GM18508 (cell line): ENCODE measurements at regions not wholly inside any gene's neighbourhood (a gene's known extent, or its start where the extent isn't known, plus 50 kb on each side); places are given as distances from the start of the nearest gene placed in this dataset.
"Not testable (repeated sequence)": the region's sequence is repeated elsewhere in the genome, so short reads cannot be mapped to it uniquely, and the experiment has no call there.

Experiments used
- ATAC-seq: cut with Tn5 transposase; IDR thresholded peaks from one replicate; pipeline ENCODE4 v1.9.1; 2021; ENCODE audit warnings: moderate number of reproducible peaks; ENCODE audit not compliant: insufficient read depth, unreplicated experiment

GRCh38 chr13:50128428-50128931, 113.2 kb downstream of the KCNRG start:
- ATAC-seq: no peak

DNA sequence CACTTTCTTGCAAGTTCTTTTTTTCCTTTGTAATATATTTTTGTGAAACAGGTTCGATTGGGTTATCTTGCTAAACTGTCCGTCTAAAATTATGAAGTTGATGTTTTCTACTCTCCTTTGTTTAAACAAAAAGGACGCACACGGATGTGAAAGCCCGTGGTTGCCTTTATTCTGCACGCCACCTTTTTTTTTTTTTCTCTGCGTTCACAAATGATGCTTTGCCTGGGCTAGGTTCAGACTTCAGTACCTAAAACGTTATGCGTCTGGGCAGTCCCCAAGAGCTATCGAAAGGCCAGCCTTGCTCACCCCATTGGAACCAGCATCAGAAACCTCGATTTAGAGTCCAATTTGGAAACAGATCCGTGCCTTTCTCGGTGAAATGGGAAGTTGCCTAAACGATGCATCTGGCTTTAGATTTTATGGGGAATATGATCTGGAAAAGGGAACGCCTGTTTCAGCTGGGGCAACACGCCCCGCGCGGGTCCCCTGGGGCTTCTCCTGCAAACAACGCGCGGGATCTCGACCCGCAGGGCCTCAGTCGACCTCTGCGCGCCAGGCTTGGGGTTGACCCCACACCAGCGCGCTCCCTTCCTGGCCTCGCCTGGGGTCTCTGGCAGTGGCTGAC, 113.9 kb downstream of the KCNRG start:
- no peak for ATAC-seq

DNA sequence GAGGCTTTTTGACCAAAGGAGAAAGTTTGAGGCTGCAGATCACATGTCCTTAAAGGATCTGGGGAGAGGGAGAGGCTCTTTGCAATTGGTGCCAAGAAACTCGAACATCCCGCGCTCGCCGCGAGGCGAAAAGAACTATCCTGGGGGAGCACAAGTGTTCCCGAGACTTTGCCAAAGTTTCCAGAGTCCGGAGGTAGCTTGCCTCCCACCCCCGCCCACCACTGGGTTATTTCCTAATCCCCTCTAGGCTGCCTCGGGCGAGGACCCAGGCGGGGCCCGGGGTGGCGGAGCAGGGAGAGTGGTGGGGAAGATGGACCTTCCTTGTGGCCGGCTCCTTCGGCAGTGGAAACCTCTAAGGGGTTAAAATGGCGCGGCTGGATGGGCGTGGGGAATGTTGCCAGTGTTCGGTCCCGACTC, 114.5 kb downstream of the KCNRG start:
- ATAC-seq: no peak

DNA sequence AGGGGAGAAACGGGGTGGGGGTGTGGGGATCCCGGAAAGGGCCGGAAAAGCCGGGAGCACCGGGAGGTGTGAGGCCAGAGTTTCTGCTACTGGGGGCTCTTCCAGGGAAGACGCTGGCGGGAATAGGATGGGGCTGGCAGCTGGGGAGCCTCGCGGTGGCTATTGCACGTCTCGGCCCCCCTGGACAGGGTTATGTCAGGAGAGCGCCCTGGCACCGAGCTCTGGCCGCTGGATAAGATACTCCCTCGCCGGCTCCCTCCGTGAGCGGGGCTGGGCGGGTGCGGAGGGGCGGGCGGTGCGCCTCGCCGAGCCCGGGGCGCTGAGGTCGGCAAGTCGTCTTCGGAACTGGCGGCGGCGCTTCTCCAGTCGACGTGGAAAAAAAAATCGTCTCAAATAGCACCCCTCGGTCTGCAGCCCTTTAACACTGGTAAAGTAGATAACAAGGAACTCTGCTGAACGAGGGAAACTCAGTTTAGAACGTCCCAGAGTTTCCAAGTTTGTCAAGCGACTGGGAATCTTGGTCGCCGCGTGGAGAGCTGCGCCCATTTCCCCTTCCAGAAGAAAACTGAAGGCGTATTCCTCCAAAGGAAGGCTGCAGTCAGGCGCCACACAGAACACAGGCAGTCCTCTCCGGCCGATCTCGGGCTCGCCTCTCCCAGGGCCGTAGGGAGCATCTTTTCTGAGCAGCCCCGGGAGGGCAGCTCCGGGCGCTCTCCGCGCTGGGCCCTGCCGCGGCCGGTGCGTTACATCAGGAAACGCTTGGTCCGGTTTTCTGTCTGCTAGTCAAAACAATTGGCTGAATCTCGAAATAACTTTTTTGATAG, 115.1 kb downstream of the KCNRG start:
- no peak for ATAC-seq

DNA sequence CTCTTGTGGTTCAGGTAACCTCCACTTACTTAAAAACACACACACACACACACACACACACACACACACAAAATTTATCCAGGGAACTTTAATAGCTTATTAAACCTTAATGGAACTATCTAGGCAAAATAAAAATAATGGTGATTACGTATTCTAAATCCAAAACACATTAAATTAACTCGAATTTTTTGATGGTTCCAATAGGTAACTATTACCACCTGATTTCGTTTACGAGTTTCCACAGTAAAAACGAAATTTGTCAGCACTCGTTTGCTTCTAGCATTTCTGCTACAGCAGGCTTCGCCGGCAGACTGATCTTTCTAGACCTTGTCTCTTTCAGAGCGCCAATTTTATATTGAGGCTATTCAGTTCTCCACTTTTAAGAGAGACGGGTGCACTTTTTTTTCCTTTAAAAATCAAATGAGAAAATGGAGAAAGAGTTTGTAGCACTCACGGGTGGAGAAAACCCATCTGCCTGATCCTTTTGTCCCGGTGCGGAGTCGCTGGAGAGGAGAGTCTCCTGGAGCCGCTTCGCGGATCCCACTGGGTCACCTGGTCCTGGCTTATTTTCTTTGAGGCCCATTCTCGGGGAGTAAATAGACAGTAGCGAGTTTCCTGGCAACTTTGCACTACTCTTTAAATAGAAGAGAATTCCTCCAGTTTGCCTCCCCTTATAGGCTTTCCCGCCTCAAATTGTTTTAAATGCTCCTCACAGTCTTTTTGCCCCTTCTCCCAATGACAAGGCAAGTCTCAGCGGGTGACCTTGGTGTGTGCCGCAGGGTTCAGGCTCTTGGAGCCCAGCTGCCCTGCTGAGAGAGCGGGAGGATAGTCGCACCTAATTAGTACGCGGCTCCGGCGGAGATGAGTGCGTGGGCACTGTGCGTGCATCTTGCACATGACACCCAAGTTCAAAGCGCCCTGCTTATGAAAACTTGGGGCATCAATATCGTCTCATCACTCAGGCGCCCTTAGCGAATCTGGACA, 117.0 kb downstream of the KCNRG start:
- ATAC-seq: no peak

- no peak for ATAC-seq
These were observed 117.7 kb downstream of the KCNRG start for GRCh38 chr13:50132904-50133357.

DNA sequence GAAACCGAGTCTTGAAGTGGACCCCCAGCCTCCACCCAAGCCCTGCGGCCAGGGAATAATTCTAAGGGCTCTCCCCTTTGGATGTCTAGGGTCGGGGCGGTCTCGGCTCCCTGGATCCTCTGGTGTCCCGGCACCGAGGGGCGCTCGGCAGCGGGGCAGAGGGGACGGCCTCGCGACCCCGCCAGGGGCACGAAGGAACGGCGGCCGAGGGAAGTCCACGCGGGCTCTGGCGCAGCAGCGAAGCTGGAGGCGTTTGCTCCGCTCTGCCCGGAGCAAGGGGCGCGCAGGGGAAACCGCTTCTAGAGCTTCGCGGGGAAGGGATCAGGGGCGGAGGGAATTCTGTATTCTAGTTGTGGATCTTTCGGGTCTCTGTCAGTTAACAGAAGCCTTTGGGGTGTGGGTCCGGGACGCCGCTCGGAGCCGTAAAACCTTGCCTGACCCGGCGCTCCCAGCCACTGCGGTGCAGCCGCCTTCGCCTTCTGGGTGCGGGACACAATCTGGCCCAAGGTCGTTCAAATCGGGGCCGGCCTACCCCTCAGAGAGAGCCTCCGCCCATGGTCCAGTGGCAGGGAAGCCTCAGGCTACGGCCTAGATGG, 118.2 kb downstream of the KCNRG start:
- ATAC-seq: no peak

- ATAC-seq: no peak
These were observed 121.0 kb downstream of the KCNRG start for GRCh38 chr13:50136226-50136625.

DNA sequence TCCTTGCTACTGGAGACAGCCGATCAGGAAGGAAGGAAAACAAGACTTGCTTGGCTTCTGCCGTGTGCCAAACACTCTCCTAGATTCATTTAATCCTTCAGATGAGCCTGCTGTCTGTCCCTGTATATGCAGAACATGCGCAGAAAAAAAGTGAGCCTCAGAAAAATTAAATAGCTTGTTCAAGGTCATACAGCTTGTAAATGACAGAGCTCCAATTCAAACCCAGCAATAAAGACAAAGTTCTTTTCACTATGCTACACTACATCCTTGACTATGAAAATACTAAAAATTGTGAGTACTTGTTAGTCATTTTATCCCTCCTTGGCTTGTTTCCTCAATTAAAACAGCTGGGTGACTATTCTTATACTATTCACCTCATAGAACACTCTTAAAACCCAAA, 121.4 kb downstream of the KCNRG start:
- no peak for ATAC-seq

DNA sequence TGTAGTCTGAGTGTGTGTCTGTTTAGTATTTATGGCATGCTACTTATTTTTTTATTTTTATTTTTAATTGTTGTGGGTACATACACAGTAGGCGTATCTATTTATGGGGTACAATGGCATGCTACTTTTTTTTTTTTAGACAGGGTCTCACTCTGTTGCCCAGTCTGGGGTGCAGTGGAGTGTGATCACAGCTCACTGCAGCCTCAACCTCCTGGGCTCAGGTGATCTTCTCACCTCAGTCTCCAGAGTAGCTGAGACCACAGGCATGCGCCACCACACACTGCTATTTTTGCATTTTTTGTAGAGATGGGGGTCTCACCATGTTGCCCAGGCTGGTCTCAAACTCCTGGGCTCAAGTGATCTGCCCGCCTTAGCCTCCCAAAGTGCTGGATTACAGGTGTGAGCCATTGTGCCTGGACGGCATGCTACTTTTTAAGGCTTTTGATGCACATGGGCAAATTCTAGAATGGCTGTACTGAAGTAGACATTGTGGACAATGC, 124.2 kb downstream of the KCNRG start:
- ATAC-seq: not testable (repeated sequence)

GRCh38 chr13:50140153-50140552, 124.9 kb downstream of the KCNRG start:
- ATAC-seq: no peak

DNA sequence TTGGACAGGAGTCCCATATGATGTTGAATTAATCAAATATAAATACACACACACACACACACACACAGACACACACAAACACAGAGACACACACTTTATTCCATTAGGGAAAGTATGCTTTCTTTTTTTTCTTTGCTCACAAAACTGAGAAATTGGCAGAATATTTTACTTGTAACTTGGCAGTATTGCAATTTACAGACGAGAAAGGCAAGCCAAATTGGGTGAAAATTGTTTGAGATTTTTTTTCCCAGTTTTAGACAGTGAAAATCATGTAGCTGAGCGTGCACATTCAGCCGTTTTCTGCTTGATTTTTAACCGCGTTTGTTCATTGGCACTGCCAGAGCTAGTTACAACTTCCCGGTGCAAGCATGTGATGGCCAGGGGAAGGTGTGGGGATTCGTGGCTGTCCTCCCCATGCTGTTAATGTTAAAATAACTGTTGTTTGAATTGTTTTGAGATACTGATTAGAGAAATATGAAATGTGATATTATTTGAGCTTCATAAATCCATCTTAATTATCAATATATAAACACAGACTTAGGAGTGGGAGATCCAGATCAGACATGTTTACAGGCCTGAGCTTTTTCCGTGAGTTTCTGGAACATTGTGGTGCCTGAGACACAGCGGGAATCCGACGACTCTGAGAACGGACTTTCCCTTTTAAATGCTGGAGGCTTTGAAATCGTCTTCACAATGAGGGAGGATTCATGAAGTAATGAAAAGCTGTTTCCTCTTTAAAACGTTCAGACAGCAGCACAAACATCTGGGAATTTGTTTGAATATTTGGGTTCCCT, 125.5 kb downstream of the KCNRG start:
- ATAC-seq: no peak

- no peak for ATAC-seq
These were observed 126.2 kb downstream of the KCNRG start for GRCh38 chr13:50141375-50141975.

DNA sequence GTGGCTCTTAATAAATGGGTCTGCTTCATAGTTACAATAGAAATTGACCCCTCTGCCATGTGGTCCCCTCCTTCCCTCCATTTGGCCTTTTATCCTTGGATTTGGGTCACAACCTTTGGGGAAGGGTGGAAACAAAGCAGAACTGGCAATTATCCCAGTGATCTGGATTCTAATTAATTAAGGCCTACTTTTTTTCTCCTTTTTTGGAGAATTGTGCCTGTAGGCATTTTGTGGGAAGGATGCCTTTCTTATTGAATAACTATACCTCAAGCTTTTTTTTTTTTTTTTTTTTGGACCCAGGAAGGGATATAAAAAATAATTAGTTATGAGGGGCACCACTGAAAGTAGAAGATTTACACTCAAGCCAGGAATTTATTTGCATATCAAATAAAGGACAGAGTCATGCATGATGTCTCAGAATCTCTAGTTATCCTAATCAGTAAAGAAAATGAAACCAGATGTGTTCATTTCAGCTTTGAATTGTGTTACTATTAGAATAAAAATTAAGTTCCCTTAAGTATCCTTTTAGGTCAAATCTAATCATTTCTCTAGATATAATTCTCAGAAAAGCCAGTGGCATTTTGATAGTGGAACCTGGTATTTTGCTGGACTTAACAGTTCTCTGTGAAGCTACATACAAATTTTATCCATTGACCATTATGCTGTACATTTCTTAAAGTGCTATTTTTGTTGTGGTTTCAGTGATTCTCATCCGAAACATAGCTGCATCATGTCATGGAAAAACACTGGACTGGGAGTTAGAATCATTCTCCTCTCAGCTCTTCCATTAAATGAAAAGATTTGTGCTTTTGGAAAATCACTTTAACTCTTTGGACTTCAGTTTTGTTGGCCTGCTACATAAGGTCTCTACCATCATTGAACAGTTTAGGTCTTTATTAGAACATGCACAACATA, 129.3 kb downstream of the KCNRG start:
- no peak for ATAC-seq

GRCh38 chr13:50149214-50149613, 134.0 kb downstream of the KCNRG start:
- ATAC-seq: no peak

DNA sequence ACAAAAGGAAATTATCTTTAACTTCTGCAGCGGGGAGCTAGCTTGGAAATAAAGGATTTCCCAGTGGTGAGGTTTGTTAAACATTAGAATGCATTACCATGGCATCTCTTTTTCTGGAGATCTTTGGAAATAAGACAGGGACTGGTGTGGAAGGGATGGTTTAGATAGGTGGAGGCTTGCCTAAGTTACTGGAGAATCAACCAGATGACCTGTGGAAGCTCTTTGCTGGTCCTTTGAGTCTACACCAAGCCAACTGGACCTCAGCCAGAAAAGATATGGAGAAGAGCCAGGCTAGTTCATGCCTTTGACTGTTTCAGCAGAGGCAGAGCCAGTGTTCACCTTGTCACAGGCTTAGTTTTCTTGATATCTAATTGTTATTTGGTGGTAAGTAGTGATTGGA, 134.7 kb downstream of the KCNRG start:
- no peak for ATAC-seq

GRCh38 chr13:50152224-50152623, 137.0 kb downstream of the KCNRG start:
- ATAC-seq: no peak
